ENCODE measurements at regions not wholly inside any gene's neighbourhood (a gene's known extent, or its start where the extent isn't known, plus 50 kb on each side); places are given as distances from the start of the nearest gene placed in this dataset.

DNA sequence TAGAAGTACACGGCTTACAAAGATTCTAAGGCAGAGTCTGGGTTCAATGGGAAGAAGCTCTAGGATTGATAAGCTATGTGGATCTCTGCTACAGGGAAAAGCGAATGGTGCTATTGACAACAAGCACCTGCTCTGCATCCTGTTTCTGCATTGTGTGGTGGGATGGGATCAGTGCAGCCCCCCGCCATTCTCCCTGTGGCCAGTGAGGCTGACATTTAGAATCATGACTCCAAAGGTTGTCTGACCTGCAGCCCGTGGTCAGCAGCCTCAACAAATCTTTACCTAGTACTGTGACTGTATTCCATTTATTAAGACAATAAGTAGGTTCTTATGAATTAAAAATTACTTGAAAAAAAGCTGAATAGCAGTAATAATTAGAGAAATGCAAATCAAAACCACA is 1477.0 kb upstream of the TMEM132C start:
- Histone ChIP-seq H3K27me3 (replicated peaks; ENCODE audit: insufficient read depth) (no peaks in the 10 kb centered on the region), H3K4me3 (no peak overlapping the region), H3K9me3 (no peaks in the 10 kb centered on the region), H3K36me3 (no peaks in the 10 kb centered on the region), H3K4me1 (ENCODE audit: control insufficient read depth in 1 of 2, low read depth in 2 of 2) (no peaks in the 10 kb centered on the region), H3K27ac (no peak overlapping the region)
- DNase-seq (ENCODE audit: low spot score) (no peak), ATAC-seq (ENCODE audit: insufficient number of reproducible peaks, low FRiP score, low read depth) (no peak)
- TF ChIP-seq, protein P1, sequence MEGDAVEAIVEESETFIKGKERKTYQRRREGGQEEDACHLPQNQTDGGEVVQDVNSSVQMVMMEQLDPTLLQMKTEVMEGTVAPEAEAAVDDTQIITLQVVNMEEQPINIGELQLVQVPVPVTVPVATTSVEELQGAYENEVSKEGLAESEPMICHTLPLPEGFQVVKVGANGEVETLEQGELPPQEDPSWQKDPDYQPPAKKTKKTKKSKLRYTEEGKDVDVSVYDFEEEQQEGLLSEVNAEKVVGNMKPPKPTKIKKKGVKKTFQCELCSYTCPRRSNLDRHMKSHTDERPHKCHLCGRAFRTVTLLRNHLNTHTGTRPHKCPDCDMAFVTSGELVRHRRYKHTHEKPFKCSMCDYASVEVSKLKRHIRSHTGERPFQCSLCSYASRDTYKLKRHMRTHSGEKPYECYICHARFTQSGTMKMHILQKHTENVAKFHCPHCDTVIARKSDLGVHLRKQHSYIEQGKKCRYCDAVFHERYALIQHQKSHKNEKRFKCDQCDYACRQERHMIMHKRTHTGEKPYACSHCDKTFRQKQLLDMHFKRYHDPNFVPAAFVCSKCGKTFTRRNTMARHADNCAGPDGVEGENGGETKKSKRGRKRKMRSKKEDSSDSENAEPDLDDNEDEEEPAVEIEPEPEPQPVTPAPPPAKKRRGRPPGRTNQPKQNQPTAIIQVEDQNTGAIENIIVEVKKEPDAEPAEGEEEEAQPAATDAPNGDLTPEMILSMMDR (IDR thresholded peaks at IDR 0.05): no peak

DNA sequence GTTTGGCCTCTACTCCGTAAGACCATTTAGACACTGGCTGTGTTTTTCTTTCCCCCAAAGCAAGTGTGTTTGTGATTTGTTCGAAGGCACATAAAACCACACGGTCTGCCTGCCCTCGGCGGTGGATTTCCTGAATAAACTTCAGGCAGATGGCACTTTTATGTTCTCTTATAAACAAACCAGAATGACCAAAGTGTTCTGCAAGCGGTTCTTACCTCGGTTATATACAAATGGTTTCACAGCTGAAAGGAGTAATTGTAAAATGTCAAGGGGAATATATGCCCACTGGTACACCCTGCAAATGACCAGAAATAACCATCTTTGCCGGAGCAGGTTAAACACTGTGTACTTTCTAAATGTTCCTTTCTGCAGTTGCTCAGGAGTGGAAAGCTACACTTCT is 1475.8 kb upstream of the TMEM132C start:
- no peaks in the 10 kb centered on the region for H3K9me3 ChIP-seq
- TF ChIP-seq, protein P1 (IDR thresholded peaks at IDR 0.05): no peak
- H3K27me3 ChIP-seq (replicated peaks; ENCODE audit: insufficient read depth): no peaks in the 10 kb centered on the region
- DNase-seq (ENCODE audit: low spot score): no peak
- no peak overlapping the region for H3K4me3 ChIP-seq
- no peak overlapping the region for H3K27ac ChIP-seq
- H3K4me1 ChIP-seq (ENCODE audit: control insufficient read depth in 1 of 2, low read depth in 2 of 2): no peaks in the 10 kb centered on the region
- H3K36me3 ChIP-seq: no peaks in the 10 kb centered on the region
- ATAC-seq (ENCODE audit: insufficient number of reproducible peaks, low FRiP score, low read depth): no peak

DNA sequence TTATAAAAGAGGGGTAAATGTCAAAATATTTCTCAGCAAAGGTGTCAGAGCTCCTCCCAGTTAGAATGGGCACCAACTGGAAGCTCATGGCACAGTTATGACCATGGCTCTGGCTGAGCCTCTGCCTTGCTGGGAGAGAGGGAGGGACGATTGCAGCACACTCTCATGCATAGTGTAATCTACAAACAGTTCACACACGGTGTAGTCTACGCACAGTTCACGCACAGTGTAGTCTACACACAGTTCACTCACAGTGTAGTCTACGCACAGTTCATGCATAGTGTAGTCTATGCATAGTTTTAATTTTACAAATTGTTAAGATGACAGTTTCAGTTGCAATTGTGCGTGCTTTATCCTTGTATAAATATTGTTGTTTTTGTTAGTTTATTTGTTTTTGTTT is 1474.6 kb upstream of the TMEM132C start:
- DNase-seq (ENCODE audit: low spot score): no peak
- Histone ChIP-seq H3K9me3 (no peaks in the 10 kb centered on the region), H3K27me3 (replicated peaks; ENCODE audit: insufficient read depth) (no peaks in the 10 kb centered on the region), H3K36me3 (no peaks in the 10 kb centered on the region), H3K4me3 (no peak overlapping the region), H3K4me1 (ENCODE audit: control insufficient read depth in 1 of 2, low read depth in 2 of 2) (no peaks in the 10 kb centered on the region), H3K27ac (no peak overlapping the region)
- ATAC-seq (ENCODE audit: insufficient number of reproducible peaks, low FRiP score, low read depth): no peak
- TF ChIP-seq, protein P1 (IDR thresholded peaks at IDR 0.05): no peak

DNA sequence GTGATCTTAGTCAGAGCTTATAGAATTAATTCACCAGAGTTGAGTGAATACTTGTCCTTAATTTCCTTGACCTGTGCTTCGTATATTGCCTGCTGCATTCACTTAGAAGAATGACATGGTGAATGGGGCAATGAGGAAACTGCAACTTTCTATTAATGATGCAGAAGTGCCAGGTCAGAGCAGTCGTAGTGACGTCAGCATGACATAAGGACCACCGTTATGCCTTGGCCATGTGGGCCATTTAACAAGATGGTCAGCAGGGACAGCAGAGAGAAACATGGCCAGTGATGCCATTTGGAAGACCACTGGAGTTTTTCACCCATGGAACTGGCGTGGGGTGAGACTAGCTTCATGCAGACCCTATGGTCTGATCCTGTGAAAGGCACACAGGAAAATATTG is 1469.4 kb upstream of the TMEM132C start:
- TF ChIP-seq, protein P1 (IDR thresholded peaks at IDR 0.05): no peak
- Histone ChIP-seq H3K36me3 (no peaks in the 10 kb centered on the region), H3K4me1 (ENCODE audit: control insufficient read depth in 1 of 2, low read depth in 2 of 2) (no peaks in the 10 kb centered on the region), H3K4me3 (no peak overlapping the region), H3K27ac (no peak overlapping the region), H3K9me3 (no peaks in the 10 kb centered on the region), H3K27me3 (replicated peaks; ENCODE audit: insufficient read depth) (no peaks in the 10 kb centered on the region)
- DNase-seq (ENCODE audit: low spot score) (no peak), ATAC-seq (ENCODE audit: insufficient number of reproducible peaks, low FRiP score, low read depth) (no peak)

DNA sequence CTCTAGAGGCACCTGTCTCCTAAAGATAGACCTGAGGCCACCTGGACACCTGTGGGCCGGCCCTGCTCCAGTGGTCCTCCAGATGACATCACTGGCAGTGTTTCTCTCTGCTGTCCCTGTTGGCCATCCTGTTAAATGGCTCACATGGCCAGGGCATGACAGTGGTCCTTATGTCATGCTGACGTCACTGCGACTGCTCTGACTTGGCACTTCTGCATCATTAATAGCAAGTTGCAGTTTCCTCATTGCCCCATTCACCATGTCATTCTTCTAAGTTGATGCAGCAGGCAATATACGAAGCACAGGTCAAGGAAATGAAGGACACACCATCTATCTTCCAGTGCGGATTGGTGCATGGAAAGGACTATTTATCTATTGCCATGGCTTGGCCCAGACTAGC is 1468.5 kb upstream of the TMEM132C start:
- ATAC-seq (ENCODE audit: insufficient number of reproducible peaks, low FRiP score, low read depth): no peak
- TF ChIP-seq, protein P1 (IDR thresholded peaks at IDR 0.05): no peak
- no peaks in the 10 kb centered on the region for H3K36me3 ChIP-seq

More for the DNA sequence above, 1468.5 kb upstream of the TMEM132C start:
- H3K4me1 ChIP-seq (ENCODE audit: control insufficient read depth in 1 of 2, low read depth in 2 of 2): no peaks in the 10 kb centered on the region
- no peak overlapping the region for H3K27ac ChIP-seq
- no peak overlapping the region for H3K4me3 ChIP-seq
- DNase-seq (ENCODE audit: low spot score): no peak
- no peaks in the 10 kb centered on the region for H3K9me3 ChIP-seq
- no peaks in the 10 kb centered on the region for H3K27me3 ChIP-seq (replicated peaks; ENCODE audit: insufficient read depth)
